ENCODE measurements at regions not wholly inside any gene's neighbourhood (a gene's known extent, or its start where the extent isn't known, plus 50 kb on each side); places are given as distances from the start of the nearest gene placed in this dataset.

GRCh38 chr6:147772724-147773123 lies 264.2 kb downstream of the SAMD5 start:
- no peak for TF ChIP-seq CTCF (IDR thresholded peaks at IDR 0.05; ENCODE audit: control extremely low read depth, extremely low read depth, low read depth, missing control alignments)
- POLR2A ChIA-PET, result no interaction called here
- CTCF ChIA-PET, result no interaction called here
- DNase-seq (ENCODE audit: extremely low spot score), result no peak

GRCh38 chr6:147774856-147775255 lies 266.4 kb downstream of the SAMD5 start:
- CTCF ChIA-PET, result no interaction called here
- DNase-seq (ENCODE audit: extremely low spot score), result no peak
- POLR2A ChIA-PET, result no interaction called here
- no peak for TF ChIP-seq CTCF (IDR thresholded peaks at IDR 0.05; ENCODE audit: control extremely low read depth, extremely low read depth, low read depth, missing control alignments)

GRCh38 chr6:147776631-147777213 lies 268.2 kb downstream of the SAMD5 start:
- TF ChIP-seq CTCF (IDR thresholded peaks at IDR 0.05; ENCODE audit: control extremely low read depth, extremely low read depth, low read depth, missing control alignments), result no peak
- CTCF ChIA-PET, result interaction anchor here (1.0 to 1.3 kb wide), 3 partner anchors 7 to 60 kb away, joined by 3 to 5 read pairs (median 4); no protein-coding TSS in a partner anchor
- DNase-seq (ENCODE audit: extremely low spot score), result no peak
- POLR2A ChIA-PET, result no interaction called here

GRCh38 chr6:147779624-147780023 lies 271.1 kb downstream of the SAMD5 start:
- TF ChIP-seq CTCF (IDR thresholded peaks at IDR 0.05; ENCODE audit: control extremely low read depth, extremely low read depth, low read depth, missing control alignments), result no peak
- ChIA-PET CTCF (no interaction called here), POLR2A (no interaction called here)
- no peak for DNase-seq (ENCODE audit: extremely low spot score)

GRCh38 chr6:147782302-147782701 lies 273.8 kb downstream of the SAMD5 start:
- no peak for DNase-seq (ENCODE audit: extremely low spot score)
- TF ChIP-seq CTCF (IDR thresholded peaks at IDR 0.05; ENCODE audit: control extremely low read depth, extremely low read depth, low read depth, missing control alignments), result no peak
- CTCF ChIA-PET, result interaction anchor here (1.6 kb wide), 1 partner anchor 22 kb away, joined by 4 read pairs; no protein-coding TSS in a partner anchor
- POLR2A ChIA-PET, result no interaction called here

- no peak for DNase-seq (ENCODE audit: extremely low spot score)
- TF ChIP-seq CTCF (IDR thresholded peaks at IDR 0.05; ENCODE audit: control extremely low read depth, extremely low read depth, low read depth, missing control alignments), result no peak
- ChIA-PET CTCF (interaction anchor here (1.1 kb wide), 1 partner anchor 8 kb away, joined by 4 read pairs; no protein-coding TSS in a partner anchor), POLR2A (no interaction called here)
Observed at GRCh38 chr6:147784371-147784770, 275.9 kb downstream of the SAMD5 start.

Data from GM10248 (cell line).